ENCODE measurements at regions not wholly inside any gene's neighbourhood (a gene's known extent, or its start where the extent isn't known, plus 50 kb on each side); places are given as distances from the start of the nearest gene placed in this dataset.

- TF ChIP-seq EZH2 (IDR thresholded peaks at IDR 0.05; ENCODE audit: insufficient read depth, poor library complexity, severe bottlenecking) (no peak), EZH2phosphoT487 (IDR thresholded peaks at IDR 0.05; ENCODE audit: insufficient read depth, low read depth) (no peak)
Measured at GRCh38 chr15:96431786-96432185, 101.3 kb downstream of the NR2F2 start.

Measured in GM23248 (cell line).